ENCODE measurements at regions not wholly inside any gene's neighbourhood (a gene's known extent, or its start where the extent isn't known, plus 50 kb on each side); places are given as distances from the start of the nearest gene placed in this dataset.
A peak's percentile ranks its signal among the peaks of the same experiment; 100 is the strongest.

DNA sequence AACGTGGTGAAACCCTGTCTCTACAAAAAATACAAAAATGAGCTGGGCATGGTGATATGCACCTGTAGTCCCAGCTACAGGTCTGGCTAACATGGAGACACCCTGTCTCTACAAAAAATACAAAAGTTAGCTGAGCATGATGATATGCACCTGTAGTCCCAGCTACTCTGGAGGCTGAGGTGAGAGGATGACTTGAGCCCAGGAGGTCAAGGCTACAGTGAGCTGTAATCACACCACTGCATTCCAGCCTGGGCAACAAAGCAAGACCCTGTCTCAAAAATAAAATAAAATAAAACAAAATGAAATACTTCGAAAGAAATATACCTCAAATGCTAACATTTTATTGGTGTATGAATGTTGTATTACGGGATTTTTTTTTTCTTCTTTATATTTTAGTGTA, 107.6 kb upstream of the EGLN3 start (continued):
- no peak for TF ChIP-seq SIN3B (IDR thresholded peaks at IDR 0.05; ENCODE audit: low read length)
- TF ChIP-seq, protein P1, sequence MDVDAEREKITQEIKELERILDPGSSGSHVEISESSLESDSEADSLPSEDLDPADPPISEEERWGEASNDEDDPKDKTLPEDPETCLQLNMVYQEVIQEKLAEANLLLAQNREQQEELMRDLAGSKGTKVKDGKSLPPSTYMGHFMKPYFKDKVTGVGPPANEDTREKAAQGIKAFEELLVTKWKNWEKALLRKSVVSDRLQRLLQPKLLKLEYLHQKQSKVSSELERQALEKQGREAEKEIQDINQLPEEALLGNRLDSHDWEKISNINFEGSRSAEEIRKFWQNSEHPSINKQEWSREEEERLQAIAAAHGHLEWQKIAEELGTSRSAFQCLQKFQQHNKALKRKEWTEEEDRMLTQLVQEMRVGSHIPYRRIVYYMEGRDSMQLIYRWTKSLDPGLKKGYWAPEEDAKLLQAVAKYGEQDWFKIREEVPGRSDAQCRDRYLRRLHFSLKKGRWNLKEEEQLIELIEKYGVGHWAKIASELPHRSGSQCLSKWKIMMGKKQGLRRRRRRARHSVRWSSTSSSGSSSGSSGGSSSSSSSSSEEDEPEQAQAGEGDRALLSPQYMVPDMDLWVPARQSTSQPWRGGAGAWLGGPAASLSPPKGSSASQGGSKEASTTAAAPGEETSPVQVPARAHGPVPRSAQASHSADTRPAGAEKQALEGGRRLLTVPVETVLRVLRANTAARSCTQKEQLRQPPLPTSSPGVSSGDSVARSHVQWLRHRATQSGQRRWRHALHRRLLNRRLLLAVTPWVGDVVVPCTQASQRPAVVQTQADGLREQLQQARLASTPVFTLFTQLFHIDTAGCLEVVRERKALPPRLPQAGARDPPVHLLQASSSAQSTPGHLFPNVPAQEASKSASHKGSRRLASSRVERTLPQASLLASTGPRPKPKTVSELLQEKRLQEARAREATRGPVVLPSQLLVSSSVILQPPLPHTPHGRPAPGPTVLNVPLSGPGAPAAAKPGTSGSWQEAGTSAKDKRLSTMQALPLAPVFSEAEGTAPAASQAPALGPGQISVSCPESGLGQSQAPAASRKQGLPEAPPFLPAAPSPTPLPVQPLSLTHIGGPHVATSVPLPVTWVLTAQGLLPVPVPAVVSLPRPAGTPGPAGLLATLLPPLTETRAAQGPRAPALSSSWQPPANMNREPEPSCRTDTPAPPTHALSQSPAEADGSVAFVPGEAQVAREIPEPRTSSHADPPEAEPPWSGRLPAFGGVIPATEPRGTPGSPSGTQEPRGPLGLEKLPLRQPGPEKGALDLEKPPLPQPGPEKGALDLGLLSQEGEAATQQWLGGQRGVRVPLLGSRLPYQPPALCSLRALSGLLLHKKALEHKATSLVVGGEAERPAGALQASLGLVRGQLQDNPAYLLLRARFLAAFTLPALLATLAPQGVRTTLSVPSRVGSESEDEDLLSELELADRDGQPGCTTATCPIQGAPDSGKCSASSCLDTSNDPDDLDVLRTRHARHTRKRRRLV (CRISPR knock-in tag; IDR thresholded peaks at IDR 0.05), result no peak
- TF ChIP-seq REPIN1 (CRISPR knock-in tag; IDR thresholded peaks at IDR 0.05; ENCODE audit: borderline replicate concordance, low read depth), result no peak
- no peak for TF ChIP-seq TAF15 (IDR thresholded peaks at IDR 0.05; ENCODE audit: low read depth, low read length, poor library complexity, severe bottlenecking)
- TF ChIP-seq ZNF20 (CRISPR knock-in tag; IDR thresholded peaks at IDR 0.05), result no peak
- no peak for TF ChIP-seq ZNF33A (CRISPR knock-in tag; IDR thresholded peaks at IDR 0.05; ENCODE audit: borderline replicate concordance)
- TF ChIP-seq, protein P2, sequence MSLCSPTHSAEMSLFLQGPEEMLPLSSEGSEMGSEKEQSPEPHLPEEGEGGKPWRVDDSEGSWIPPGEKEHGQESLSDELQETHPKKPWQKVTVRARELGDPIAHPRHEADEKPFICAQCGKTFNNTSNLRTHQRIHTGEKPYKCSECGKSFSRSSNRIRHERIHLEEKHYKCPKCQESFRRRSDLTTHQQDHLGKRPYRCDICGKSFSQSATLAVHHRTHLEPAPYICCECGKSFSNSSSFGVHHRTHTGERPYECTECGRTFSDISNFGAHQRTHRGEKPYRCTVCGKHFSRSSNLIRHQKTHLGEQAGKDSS (CRISPR knock-in tag; IDR thresholded peaks at IDR 0.05; ENCODE audit: borderline replicate concordance, low read depth), result no peak
- TF ChIP-seq, protein P3, sequence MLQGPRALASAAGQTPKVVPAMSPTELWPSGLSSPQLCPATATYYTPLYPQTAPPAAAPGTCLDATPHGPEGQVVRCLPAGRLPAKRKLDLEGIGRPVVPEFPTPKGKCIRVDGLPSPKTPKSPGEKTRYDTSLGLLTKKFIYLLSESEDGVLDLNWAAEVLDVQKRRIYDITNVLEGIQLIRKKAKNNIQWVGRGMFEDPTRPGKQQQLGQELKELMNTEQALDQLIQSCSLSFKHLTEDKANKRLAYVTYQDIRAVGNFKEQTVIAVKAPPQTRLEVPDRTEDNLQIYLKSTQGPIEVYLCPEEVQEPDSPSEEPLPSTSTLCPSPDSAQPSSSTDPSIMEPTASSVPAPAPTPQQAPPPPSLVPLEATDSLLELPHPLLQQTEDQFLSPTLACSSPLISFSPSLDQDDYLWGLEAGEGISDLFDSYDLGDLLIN (CRISPR knock-in tag; IDR thresholded peaks at IDR 0.05; ENCODE audit: borderline replicate concordance), result no peak
- no peak for TF ChIP-seq ERF (CRISPR knock-in tag; IDR thresholded peaks at IDR 0.05)
- no peak for TF ChIP-seq FOXO1 (CRISPR knock-in tag; IDR thresholded peaks at IDR 0.05)
- no peak for TF ChIP-seq ZNF460 (CRISPR knock-in tag; IDR thresholded peaks at IDR 0.05; ENCODE audit: borderline replicate concordance)
- TF ChIP-seq, protein P4, sequence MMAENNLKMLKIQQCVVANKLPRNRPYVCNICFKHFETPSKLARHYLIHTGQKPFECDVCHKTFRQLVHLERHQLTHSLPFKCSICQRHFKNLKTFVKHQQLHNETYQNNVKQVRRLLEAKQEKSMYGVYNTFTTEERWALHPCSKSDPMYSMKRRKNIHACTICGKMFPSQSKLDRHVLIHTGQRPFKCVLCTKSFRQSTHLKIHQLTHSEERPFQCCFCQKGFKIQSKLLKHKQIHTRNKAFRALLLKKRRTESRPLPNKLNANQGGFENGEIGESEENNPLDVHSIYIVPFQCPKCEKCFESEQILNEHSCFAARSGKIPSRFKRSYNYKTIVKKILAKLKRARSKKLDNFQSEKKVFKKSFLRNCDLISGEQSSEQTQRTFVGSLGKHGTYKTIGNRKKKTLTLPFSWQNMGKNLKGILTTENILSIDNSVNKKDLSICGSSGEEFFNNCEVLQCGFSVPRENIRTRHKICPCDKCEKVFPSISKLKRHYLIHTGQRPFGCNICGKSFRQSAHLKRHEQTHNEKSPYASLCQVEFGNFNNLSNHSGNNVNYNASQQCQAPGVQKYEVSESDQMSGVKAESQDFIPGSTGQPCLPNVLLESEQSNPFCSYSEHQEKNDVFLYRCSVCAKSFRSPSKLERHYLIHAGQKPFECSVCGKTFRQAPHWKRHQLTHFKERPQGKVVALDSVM (CRISPR knock-in tag; IDR thresholded peaks at IDR 0.05), result 0 out of 2 replicates have a peak, but pooled peaks have one; percentile 62
- TF ChIP-seq CBX5 (CRISPR knock-in tag; IDR thresholded peaks at IDR 0.05; ENCODE audit: borderline replicate concordance), result 0 out of 2 replicates have a peak, but pooled peaks have one; percentile 40
- 0 out of 2 replicates have a peak, but pooled peaks have one; percentile 34 for TF ChIP-seq RXRB (CRISPR knock-in tag; IDR thresholded peaks at IDR 0.05; ENCODE audit: borderline replicate concordance)
- no peak for TF ChIP-seq AGO1 (IDR thresholded peaks at IDR 0.05; ENCODE audit: low read depth, low read length, poor library complexity, severe bottlenecking)

Data from HepG2 (cell line).